ENCODE measurements at regions not wholly inside any gene's neighbourhood (a gene's known extent, or its start where the extent isn't known, plus 50 kb on each side); places are given as distances from the start of the nearest gene placed in this dataset.
A peak's percentile ranks its signal among the peaks of the same experiment; 100 is the strongest.

- Histone ChIP-seq H3K36me3 (ENCODE audit: control insufficient read depth, insufficient read depth, low read length) (no peaks in the 10 kb centered on the region), H3K27me3 (ENCODE audit: control insufficient read depth, insufficient read depth, low read length) (peaks cover 3% of the 10 kb centered on the region), H3K9me3 (ENCODE audit: control insufficient read depth, insufficient read depth, low read length) (no peaks in the 10 kb centered on the region), H3K4me1 (ENCODE audit: control insufficient read depth, insufficient read depth, low read length) (peaks cover 5% of the 10 kb centered on the region), H3K4me3 (ENCODE audit: low read depth, low read length) (no peak overlapping the region), H3K27ac (ENCODE audit: low read depth, low read length) (no peak overlapping the region)
- DNase-seq (ENCODE audit: low read depth in 4 of 6, low spot score in 6 of 6), result no peak
- 96% methylated on average over 9 of the region's 10 CpGs for WGBS (ENCODE audit: insufficient coverage)
These were observed 254.9 kb upstream of the SHH start for GRCh38 chr7:156067156-156067555.

- Histone ChIP-seq H3K36me3 (ENCODE audit: control insufficient read depth, insufficient read depth, low read length) (no peaks in the 10 kb centered on the region), H3K4me3 (ENCODE audit: low read depth, low read length) (no peak overlapping the region), H3K4me1 (ENCODE audit: control insufficient read depth, insufficient read depth, low read length) (peaks cover 5% of the 10 kb centered on the region), H3K27me3 (ENCODE audit: control insufficient read depth, insufficient read depth, low read length) (peaks cover 3% of the 10 kb centered on the region), H3K9me3 (ENCODE audit: control insufficient read depth, insufficient read depth, low read length) (no peaks in the 10 kb centered on the region), H3K27ac (ENCODE audit: low read depth, low read length) (no peak overlapping the region)
- DNase-seq (ENCODE audit: low read depth in 4 of 6, low spot score in 6 of 6), result peak in 1 of 6 donors; percentile 20
- WGBS (ENCODE audit: insufficient coverage), result no CpG with 5 or more reads among the region's 3 CpGs
These were observed 253.1 kb upstream of the SHH start for GRCh38 chr7:156065400-156065799.

- no CpG with 5 or more reads among the region's 4 CpGs for WGBS (ENCODE audit: insufficient coverage)
- peaks cover 5% of the 10 kb centered on the region for H3K4me1 ChIP-seq (ENCODE audit: control insufficient read depth, insufficient read depth, low read length)
- no peaks in the 10 kb centered on the region for H3K36me3 ChIP-seq (ENCODE audit: control insufficient read depth, insufficient read depth, low read length)
- no peak overlapping the region for H3K4me3 ChIP-seq (ENCODE audit: low read depth, low read length)
- DNase-seq (ENCODE audit: low read depth in 4 of 6, low spot score in 6 of 6), result no peak
- H3K9me3 ChIP-seq (ENCODE audit: control insufficient read depth, insufficient read depth, low read length), result no peaks in the 10 kb centered on the region
- peaks cover 3% of the 10 kb centered on the region for H3K27me3 ChIP-seq (ENCODE audit: control insufficient read depth, insufficient read depth, low read length)
- H3K27ac ChIP-seq (ENCODE audit: low read depth, low read length), result no peak overlapping the region
These were observed 252.7 kb upstream of the SHH start for GRCh38 chr7:156064971-156065386.

GRCh38 chr7:156063241-156063810 lies 251.1 kb upstream of the SHH start:
- no peak for DNase-seq (ENCODE audit: low read depth in 4 of 6, low spot score in 6 of 6)
- WGBS (ENCODE audit: insufficient coverage), result 92% methylated on average over 28 of the region's 28 CpGs
- Histone ChIP-seq H3K4me3 (ENCODE audit: low read depth, low read length) (no peak overlapping the region), H3K27me3 (ENCODE audit: control insufficient read depth, insufficient read depth, low read length) (peaks cover 3% of the 10 kb centered on the region), H3K36me3 (ENCODE audit: control insufficient read depth, insufficient read depth, low read length) (no peaks in the 10 kb centered on the region), H3K4me1 (ENCODE audit: control insufficient read depth, insufficient read depth, low read length) (peaks cover 9% of the 10 kb centered on the region), H3K9me3 (ENCODE audit: control insufficient read depth, insufficient read depth, low read length) (no peaks in the 10 kb centered on the region), H3K27ac (ENCODE audit: low read depth, low read length) (no peak overlapping the region)

- Histone ChIP-seq H3K27ac (ENCODE audit: low read depth, low read length) (no peak overlapping the region), H3K27me3 (ENCODE audit: control insufficient read depth, insufficient read depth, low read length) (peaks cover 3% of the 10 kb centered on the region), H3K4me3 (ENCODE audit: low read depth, low read length) (no peak overlapping the region), H3K4me1 (ENCODE audit: control insufficient read depth, insufficient read depth, low read length) (peaks cover 9% of the 10 kb centered on the region), H3K36me3 (ENCODE audit: control insufficient read depth, insufficient read depth, low read length) (no peaks in the 10 kb centered on the region), H3K9me3 (ENCODE audit: control insufficient read depth, insufficient read depth, low read length) (no peaks in the 10 kb centered on the region)
- no peak for DNase-seq (ENCODE audit: low read depth in 4 of 6, low spot score in 6 of 6)
- WGBS (ENCODE audit: insufficient coverage), result 90% methylated on average over 6 of the region's 9 CpGs
These were observed 250.0 kb upstream of the SHH start for GRCh38 chr7:156062286-156062685.

- H3K36me3 ChIP-seq (ENCODE audit: control insufficient read depth, insufficient read depth, low read length), result no peaks in the 10 kb centered on the region
- H3K4me1 ChIP-seq (ENCODE audit: control insufficient read depth, insufficient read depth, low read length), result peaks cover 9% of the 10 kb centered on the region
- no peak for DNase-seq (ENCODE audit: low read depth in 4 of 6, low spot score in 6 of 6)
- H3K27me3 ChIP-seq (ENCODE audit: control insufficient read depth, insufficient read depth, low read length), result peaks cover 3% of the 10 kb centered on the region
- no peak overlapping the region for H3K4me3 ChIP-seq (ENCODE audit: low read depth, low read length)
- no peaks in the 10 kb centered on the region for H3K9me3 ChIP-seq (ENCODE audit: control insufficient read depth, insufficient read depth, low read length)
- WGBS (ENCODE audit: insufficient coverage), result 88% methylated on average over 11 of the region's 11 CpGs
- H3K27ac ChIP-seq (ENCODE audit: low read depth, low read length), result no peak overlapping the region
These were observed 249.5 kb upstream of the SHH start for GRCh38 chr7:156061689-156062255.

- H3K27me3 ChIP-seq (ENCODE audit: control insufficient read depth, insufficient read depth, low read length), result peaks cover 3% of the 10 kb centered on the region
- H3K36me3 ChIP-seq (ENCODE audit: control insufficient read depth, insufficient read depth, low read length), result no peaks in the 10 kb centered on the region
- no peak for DNase-seq (ENCODE audit: low read depth in 4 of 6, low spot score in 6 of 6)
- H3K9me3 ChIP-seq (ENCODE audit: control insufficient read depth, insufficient read depth, low read length), result no peaks in the 10 kb centered on the region
- peaks cover 9% of the 10 kb centered on the region for H3K4me1 ChIP-seq (ENCODE audit: control insufficient read depth, insufficient read depth, low read length)
- no peak overlapping the region for H3K4me3 ChIP-seq (ENCODE audit: low read depth, low read length)
- WGBS (ENCODE audit: insufficient coverage), result 88% methylated on average over 15 of the region's 15 CpGs
- no peak overlapping the region for H3K27ac ChIP-seq (ENCODE audit: low read depth, low read length)
These were observed 248.7 kb upstream of the SHH start for GRCh38 chr7:156060925-156061324.

GRCh38 chr7:156059369-156059768 lies 247.1 kb upstream of the SHH start:
- WGBS (ENCODE audit: insufficient coverage), result 79% methylated on average over 5 of the region's 9 CpGs
- Histone ChIP-seq H3K27me3 (ENCODE audit: control insufficient read depth, insufficient read depth, low read length) (no peaks in the 10 kb centered on the region), H3K4me3 (ENCODE audit: low read depth, low read length) (no peak overlapping the region), H3K9me3 (ENCODE audit: control insufficient read depth, insufficient read depth, low read length) (no peaks in the 10 kb centered on the region), H3K4me1 (ENCODE audit: control insufficient read depth, insufficient read depth, low read length) (peaks cover 5% of the 10 kb centered on the region), H3K36me3 (ENCODE audit: control insufficient read depth, insufficient read depth, low read length) (no peaks in the 10 kb centered on the region), H3K27ac (ENCODE audit: low read depth, low read length) (no peak overlapping the region)
- DNase-seq (ENCODE audit: low read depth in 4 of 6, low spot score in 6 of 6), result no peak

GRCh38 chr7:156058248-156058647 lies 246.0 kb upstream of the SHH start:
- H3K9me3 ChIP-seq (ENCODE audit: control insufficient read depth, insufficient read depth, low read length), result no peaks in the 10 kb centered on the region
- no peaks in the 10 kb centered on the region for H3K36me3 ChIP-seq (ENCODE audit: control insufficient read depth, insufficient read depth, low read length)
- peaks cover 4% of the 10 kb centered on the region for H3K4me1 ChIP-seq (ENCODE audit: control insufficient read depth, insufficient read depth, low read length)
- WGBS (ENCODE audit: insufficient coverage), result 92% methylated on average over 14 of the region's 14 CpGs
- no peak overlapping the region for H3K4me3 ChIP-seq (ENCODE audit: low read depth, low read length)
- no peak overlapping the region for H3K27ac ChIP-seq (ENCODE audit: low read depth, low read length)
- no peaks in the 10 kb centered on the region for H3K27me3 ChIP-seq (ENCODE audit: control insufficient read depth, insufficient read depth, low read length)
- no peak for DNase-seq (ENCODE audit: low read depth in 4 of 6, low spot score in 6 of 6)

- Histone ChIP-seq H3K4me1 (ENCODE audit: control insufficient read depth, insufficient read depth, low read length) (peaks cover 4% of the 10 kb centered on the region), H3K27me3 (ENCODE audit: control insufficient read depth, insufficient read depth, low read length) (no peaks in the 10 kb centered on the region), H3K4me3 (ENCODE audit: low read depth, low read length) (no peak overlapping the region), H3K9me3 (ENCODE audit: control insufficient read depth, insufficient read depth, low read length) (no peaks in the 10 kb centered on the region), H3K27ac (ENCODE audit: low read depth, low read length) (no peak overlapping the region), H3K36me3 (ENCODE audit: control insufficient read depth, insufficient read depth, low read length) (no peaks in the 10 kb centered on the region)
- DNase-seq (ENCODE audit: low read depth in 4 of 6, low spot score in 6 of 6), result no peak
- 93% methylated on average over 6 of the region's 8 CpGs for WGBS (ENCODE audit: insufficient coverage)
These were observed 244.3 kb upstream of the SHH start for GRCh38 chr7:156056534-156056933.

Measured in spinal cord (tissue), 9 donors.